NCI-H1092 (cell line): ENCODE measurements at regions not wholly inside any gene's neighbourhood (a gene's known extent, or its start where the extent isn't known, plus 50 kb on each side); places are given as distances from the start of the nearest gene placed in this dataset.

Experiments used
- DNase-seq: peaks from one replicate; lab custom pipeline; 2025; lab: John Stamatoyannopoulos, UW

GRCh38 chr14:87725318-87725717, 267.7 kb downstream of the GALC start:
- DNase-seq: no peak

DNA sequence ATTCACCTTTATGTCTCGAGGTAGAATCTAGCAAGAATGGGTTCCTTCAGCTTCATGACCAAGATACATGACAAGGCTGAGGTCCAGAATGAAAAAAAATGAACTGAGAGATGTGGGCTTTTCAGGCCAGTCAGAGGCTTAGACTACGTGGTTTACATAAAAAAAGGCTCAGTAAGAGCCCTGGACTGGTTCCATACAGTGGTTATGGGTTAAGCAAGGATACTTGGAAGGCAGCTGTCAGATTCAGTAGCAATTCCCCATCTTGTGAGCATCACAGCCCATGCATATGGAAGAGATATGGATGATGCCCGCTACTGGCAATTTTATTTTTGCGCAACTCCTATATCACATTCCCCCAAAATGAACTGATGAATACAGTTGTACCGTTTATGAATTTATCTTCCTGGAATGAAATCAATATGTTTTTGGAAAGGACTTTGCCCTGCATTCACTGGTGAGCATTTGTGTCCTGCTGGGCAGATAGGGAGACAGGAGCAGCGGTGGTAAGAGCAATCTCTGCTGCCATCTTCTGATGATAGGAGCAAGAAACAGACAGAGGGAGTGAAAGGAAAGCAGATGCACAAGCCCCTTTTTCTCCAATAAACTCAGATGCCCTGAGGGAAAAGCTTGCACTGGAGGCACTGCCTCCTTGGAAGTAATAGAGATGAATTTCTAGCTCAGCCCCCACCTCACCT, 280.4 kb downstream of the GALC start:
- DNase-seq: no peak

- DNase-seq: no peak
Measured at GRCh38 chr14:87705439-87705896, 287.5 kb downstream of the GALC start.

- no peak for DNase-seq
Measured at GRCh38 chr14:87698481-87698880, 294.5 kb downstream of the GALC start.

- no peak for DNase-seq
Measured at GRCh38 chr14:87696485-87696884, 296.5 kb downstream of the GALC start.

DNA sequence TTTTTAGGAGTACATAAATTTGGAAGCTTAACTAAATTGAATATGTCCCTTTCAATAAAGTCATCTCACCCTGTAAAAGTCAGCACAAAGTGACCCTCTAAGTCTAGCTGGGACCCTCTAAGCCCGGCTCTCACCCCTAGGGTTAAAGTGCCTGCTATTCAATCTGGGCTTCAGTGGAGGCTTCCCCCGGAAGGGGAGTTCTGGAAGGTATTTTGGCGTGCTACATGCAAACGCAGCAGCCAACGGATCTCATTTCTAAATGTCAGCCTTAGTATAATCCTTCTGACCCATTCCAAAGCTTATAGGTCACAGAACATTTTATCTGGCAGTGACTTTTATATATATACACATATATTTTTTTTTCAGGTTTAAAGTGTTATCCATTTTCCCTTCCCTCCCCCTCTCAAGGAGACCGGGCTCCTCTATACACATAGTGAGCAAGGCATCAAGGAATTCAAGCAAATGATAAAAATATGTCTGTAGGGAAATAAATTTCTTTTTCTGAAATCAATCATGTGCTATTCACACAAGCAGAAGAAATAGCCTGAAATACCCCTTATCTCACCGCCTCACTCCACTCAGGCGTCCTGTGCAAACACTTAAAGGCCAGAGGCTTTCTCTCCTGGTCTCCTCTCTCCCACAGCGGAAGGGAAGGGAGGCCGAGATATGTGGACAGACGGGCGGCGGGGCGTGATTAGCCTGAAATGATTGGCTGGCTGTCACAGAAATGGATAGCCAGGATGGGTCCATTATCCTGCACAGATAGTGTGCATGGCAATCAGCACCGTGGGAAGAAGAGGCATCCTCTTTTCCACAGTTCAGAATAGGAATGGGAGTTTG, 301.7 kb downstream of the GALC start:
- DNase-seq: no peak

DNA sequence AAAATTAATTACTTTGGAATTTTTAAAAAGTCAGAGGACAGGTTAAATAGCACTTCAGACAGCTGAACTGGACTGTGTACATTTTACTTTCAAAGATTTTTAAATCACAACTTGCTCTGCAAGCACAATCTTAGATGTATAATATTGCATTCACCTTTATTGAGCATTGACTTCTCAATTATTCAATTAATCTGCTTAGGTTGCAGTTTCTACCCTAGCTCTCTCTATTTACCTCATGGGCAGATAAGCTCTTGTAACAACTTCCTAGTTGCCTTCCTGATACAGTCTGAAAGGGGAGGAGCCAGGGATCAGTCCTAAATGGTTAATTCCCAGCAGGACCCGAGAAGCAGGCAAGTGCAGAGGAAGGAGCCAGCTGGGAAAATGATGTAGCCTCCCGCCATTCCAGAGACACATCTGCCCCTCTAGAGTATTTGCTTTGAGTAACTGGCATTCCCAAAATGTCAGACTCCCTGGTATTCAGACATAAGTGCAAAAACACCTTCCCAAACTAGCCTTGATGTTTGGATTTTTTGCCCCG, 302.8 kb downstream of the GALC start:
- DNase-seq: no peak

GRCh38 chr14:87688524-87688923, 304.5 kb downstream of the GALC start:
- no peak for DNase-seq

DNA sequence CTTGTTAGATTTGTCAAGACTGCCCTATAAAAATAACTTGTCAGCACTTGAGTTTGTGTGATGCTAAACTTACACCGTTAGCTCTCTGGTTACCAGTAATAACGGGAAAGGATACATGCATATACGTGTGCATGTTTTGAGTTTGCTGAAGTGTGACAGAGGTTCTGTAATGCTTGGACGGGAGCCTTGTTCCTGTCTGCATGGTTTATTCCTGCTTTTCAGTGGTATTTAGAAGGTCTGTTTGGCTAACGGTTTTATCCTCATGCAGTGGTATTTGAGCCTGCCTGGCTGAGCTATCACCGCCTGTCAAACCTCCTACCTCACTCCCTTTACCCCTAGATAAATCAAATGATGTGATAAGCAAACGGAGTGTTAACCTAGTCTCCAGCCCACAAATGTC, 305.6 kb downstream of the GALC start:
- DNase-seq: no peak

DNA sequence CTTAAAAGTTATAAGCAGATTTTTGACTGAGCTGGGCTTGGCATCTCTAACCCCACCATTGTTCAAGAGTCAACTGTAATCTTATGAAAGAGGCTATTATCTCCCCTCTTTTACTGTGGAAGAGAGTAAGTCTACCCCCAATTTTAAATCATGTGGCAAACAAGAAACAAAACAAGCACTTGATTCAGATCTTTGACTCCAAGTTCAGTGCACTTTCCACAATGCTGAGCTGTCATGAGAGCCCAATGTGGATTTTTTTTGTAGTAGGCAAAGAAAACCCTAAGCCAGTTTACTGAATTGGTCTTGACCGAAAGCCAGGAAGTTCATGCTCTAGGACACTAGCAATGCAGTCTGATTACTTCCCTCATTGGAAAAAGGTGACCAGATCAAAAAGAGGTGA, 306.2 kb downstream of the GALC start:
- no peak for DNase-seq

GRCh38 chr14:87679866-87680265, 313.1 kb downstream of the GALC start:
- DNase-seq: no peak

- DNase-seq: no peak
Measured at GRCh38 chr14:87678624-87679023, 314.4 kb downstream of the GALC start.

- no peak for DNase-seq
Measured at GRCh38 chr14:87676814-87677437, 316.1 kb downstream of the GALC start.

GRCh38 chr14:87667659-87668058, 325.3 kb downstream of the GALC start:
- DNase-seq: no peak

- no peak for DNase-seq
Measured at GRCh38 chr14:87656315-87656714, 336.7 kb downstream of the GALC start.

DNA sequence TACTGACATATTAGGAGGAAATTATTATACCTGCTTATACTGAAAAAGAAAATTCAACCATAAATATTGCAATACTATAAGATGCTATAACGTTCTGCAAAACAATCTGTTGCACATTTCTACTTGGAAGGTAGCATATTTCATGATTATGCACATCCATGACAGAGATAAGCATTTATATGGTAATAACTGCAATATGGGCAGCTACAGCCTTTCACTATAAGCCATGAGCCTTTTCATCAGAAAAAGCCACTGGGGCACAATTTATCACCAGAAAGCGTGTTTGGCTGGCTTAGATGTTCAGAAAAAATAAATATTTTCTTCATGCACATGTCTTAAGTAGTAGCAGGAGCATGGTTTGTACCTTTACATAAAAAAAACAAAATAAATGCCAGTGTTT, 340.7 kb downstream of the GALC start:
- DNase-seq: no peak

DNA sequence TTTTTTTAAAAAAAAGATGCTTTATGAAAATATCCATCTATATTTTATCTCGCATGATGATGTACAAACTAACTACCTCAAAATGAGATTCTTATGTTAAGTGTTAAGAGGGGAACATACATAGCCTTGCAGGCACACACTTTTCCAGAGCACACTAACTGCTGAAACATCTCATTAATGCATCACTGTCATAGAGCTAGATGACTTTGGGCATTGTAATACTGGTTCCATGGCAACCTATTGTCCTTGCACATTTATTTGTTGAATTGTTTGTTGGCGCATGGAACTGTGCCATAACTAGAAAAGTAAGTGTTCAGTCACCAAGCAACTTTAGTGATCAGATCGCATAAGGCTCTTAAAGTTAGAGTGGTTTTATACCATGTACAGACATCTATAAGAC, 348.3 kb downstream of the GALC start:
- DNase-seq: no peak

GRCh38 chr14:87643005-87643404, 350.0 kb downstream of the GALC start:
- DNase-seq: no peak

GRCh38 chr14:87640553-87640952, 352.4 kb downstream of the GALC start:
- no peak for DNase-seq

DNA sequence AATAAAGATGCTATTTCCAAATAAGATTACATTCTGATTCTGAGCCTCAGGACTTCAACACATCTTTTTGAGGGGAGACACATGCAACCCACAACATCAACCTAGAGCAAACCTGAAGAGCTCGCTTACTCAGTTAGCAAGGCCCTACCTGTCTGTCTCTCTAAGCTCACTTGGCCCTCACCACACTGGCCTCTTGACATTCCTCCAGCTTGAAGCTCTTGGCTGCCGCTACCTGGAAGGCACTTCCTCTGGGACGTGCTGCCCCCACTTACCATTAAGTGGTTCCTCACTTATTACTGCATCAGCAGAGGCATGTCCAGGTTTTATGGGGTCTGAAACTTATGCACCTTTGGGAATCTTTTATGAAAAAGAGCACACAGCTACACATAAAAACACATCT, 354.8 kb downstream of the GALC start:
- no peak for DNase-seq

DNA sequence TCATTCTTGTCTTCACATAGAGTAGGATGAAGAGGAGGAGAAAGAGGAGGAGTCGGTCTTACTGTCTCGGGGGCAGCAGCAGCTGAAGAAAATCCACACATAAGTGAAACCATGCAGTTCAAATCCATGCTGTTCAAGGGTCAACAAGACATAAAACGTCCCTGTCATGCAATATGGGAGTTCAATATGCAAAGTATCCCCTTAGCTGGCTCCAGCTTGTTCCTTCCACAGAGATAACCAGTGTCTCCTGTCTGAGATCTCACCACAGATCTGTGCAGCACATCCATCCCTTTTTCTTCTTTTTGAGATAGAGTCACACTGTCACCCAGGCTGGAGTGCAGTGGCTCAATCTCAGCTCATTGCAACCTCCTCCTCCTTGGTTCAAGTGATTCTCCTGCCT, 357.5 kb downstream of the GALC start:
- DNase-seq: no peak

DNA sequence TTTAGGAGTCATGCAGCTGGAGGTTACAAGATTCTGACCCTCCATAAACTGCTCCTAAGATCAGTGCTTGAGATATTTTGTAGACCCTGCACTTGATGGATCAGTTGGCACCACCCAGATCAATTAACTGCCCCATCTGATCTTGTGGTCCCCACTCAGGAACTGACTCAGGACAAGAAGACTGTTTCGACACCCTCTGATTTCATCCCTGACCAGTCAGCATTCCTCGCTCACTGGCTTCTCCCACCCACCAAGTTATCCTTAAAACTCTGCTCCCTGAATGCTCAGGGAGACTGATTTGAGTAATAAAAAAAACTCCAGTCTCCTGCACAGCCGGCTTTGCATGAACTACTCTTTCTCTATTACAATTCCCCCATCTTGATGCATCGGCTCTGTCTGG, 360.2 kb downstream of the GALC start:
- DNase-seq: no peak

GRCh38 chr14:87630846-87631245, 362.1 kb downstream of the GALC start:
- DNase-seq: no peak
